H1 (cell line): ENCODE measurements at regions not wholly inside any gene's neighbourhood (a gene's known extent, or its start where the extent isn't known, plus 50 kb on each side); places are given as distances from the start of the nearest gene placed in this dataset.

Experiments used
- CTCF ChIA-PET: fragments of 300-600 bp; sonication (Branson Sonifier 250); formaldehyde crosslinking; loops from one replicate; lab custom pipeline; 2021; ENCODE audit not compliant: partially characterized antibody; lab: Charles Lee
- POLR2A ChIA-PET: fragments of 300-600 bp; sonication (Branson Sonifier 250); formaldehyde crosslinking; loops from one replicate; lab custom pipeline; 2021; ENCODE audit warnings: inconsistent platforms; ENCODE audit not compliant: partially characterized antibody; lab: Charles Lee
- DNase-seq, 2 experiments: peaks; one replicate each; pipeline versions ENCODE4 v3.0.0 to v3.0.0-alpha.2; 2010 to 2022; ENCODE audit warnings: low spot score in 2 of 2, low read depth in 1 of 2, mixed read lengths in 1 of 2
- FAIRE-seq: peaks from 2 replicates; lab custom pipeline; 2011; peaks lifted over from hg19 to GRCh38; lab: Jason Lieb, UNC
- H2AFZ ChIP-seq: 2 replicates; pipeline ENCODE4 v1.8.1; 2012; ENCODE audit warnings: low read length, inconsistent platforms
- H2AK5ac ChIP-seq: 2 replicates; pipeline ENCODE4 v1.6.1; 2013; ENCODE audit warnings: low read depth, low read length
- H2BK120ac ChIP-seq: replicated peaks from 2 replicates; pipeline ENCODE3; 2013; ENCODE audit warnings: low read depth, low read length, inconsistent platforms
- H2BK12ac ChIP-seq: 2 replicates; pipeline ENCODE4 v1.6.1; 2013; ENCODE audit warnings: low read depth, low read length
- H2BK15ac ChIP-seq: 2 replicates; pipeline ENCODE4 v1.6.1; 2013; ENCODE audit warnings: low read length
- H2BK20ac ChIP-seq: 2 replicates; pipeline ENCODE4 v1.6.1; 2013; ENCODE audit warnings: low read length
- H2BK5ac ChIP-seq: 2 replicates; pipeline ENCODE4 v1.6.1; 2013; ENCODE audit warnings: low read depth, low read length
- H3K14ac ChIP-seq: 2 replicates; pipeline ENCODE4 v1.6.1; 2013; ENCODE audit warnings: inconsistent platforms; ENCODE audit not compliant: insufficient read length
- H3K18ac ChIP-seq: 2 replicates; pipeline ENCODE4 v1.6.1; 2013; ENCODE audit warnings: low read length; ENCODE audit errors: extremely low read depth
- H3K23ac ChIP-seq: 2 replicates; pipeline ENCODE4 v1.6.1; 2013; ENCODE audit warnings: inconsistent platforms; ENCODE audit not compliant: insufficient read length
- H3K23me2 ChIP-seq: 2 replicates; pipeline ENCODE4 v1.6.1; 2013; ENCODE audit warnings: low read depth, low read length
- H3K27ac ChIP-seq: 2 replicates; pipeline ENCODE4 v1.6.1; 2011; ENCODE audit warnings: low read depth, low read length, inconsistent platforms
- H3K27me3 ChIP-seq, 4 experiments: replicated peaks in 1 of 4; 1 replicate in 1 of 4; 2 replicates in 3 of 4; pipeline versions ENCODE4 v1.6.1 to v1.8.1; 2011 to 2013; ENCODE audit warnings: low read length in 3 of 4, mild to moderate bottlenecking in 3 of 4, inconsistent platforms in 2 of 4, mixed read lengths in 2 of 4, moderate library complexity in 1 of 4; ENCODE audit not compliant: control insufficient read depth in 3 of 4, insufficient read depth in 3 of 4; ENCODE audit errors: extremely low read depth in 1 of 4
- H3K36me3 ChIP-seq, 4 experiments: 2 replicates each; pipeline versions ENCODE4 v1.6.1 to v1.8.1; 2011 to 2013; ENCODE audit warnings: mild to moderate bottlenecking in 4 of 4, low read length in 3 of 4, moderate library complexity in 2 of 4, control low read depth in 1 of 4, inconsistent platforms in 1 of 4; ENCODE audit not compliant: insufficient read depth in 4 of 4, control insufficient read depth in 2 of 4
- H3K4ac ChIP-seq: replicated peaks from 2 replicates; pipeline ENCODE3; 2013; ENCODE audit warnings: low read length, low read depth, mixed read lengths, inconsistent platforms; ENCODE audit not compliant: insufficient read length
- H3K4me1 ChIP-seq, 4 experiments: replicated peaks in 1 of 4; 1 replicate in 1 of 4; 2 replicates in 3 of 4; pipeline versions ENCODE4 v1.6.1 to v1.8.1; 2011 to 2013; ENCODE audit warnings: low read length in 3 of 4, inconsistent platforms in 2 of 4, mixed read lengths in 1 of 4; ENCODE audit not compliant: insufficient read depth in 4 of 4, control insufficient read depth in 3 of 4
- H3K4me2 ChIP-seq, 2 experiments: 2 replicates each; pipeline versions ENCODE4 v1.6.1 to v1.8.1; 2011 to 2013; ENCODE audit warnings: low read depth in 2 of 2, low read length in 2 of 2, control low read depth in 1 of 2, inconsistent platforms in 1 of 2, mild to moderate bottlenecking in 1 of 2; ENCODE audit not compliant: insufficient read depth in 1 of 2
- H3K4me3 ChIP-seq, 4 experiments: fragments of 200-600, 300-600 bp in 1 of 4; sonication (generic), shearing (Covaris generic), sonication (Bioruptor Twin) in 1 of 4; 2 replicates each; pipeline versions ENCODE4 v1.5.1 to v1.8.1; 2011 to 2016; ENCODE audit warnings: low read length in 4 of 4, low read depth in 3 of 4, control low read depth in 2 of 4, inconsistent platforms in 2 of 4, mild to moderate bottlenecking in 2 of 4, mixed read lengths in 1 of 4, moderate library complexity in 1 of 4; ENCODE audit not compliant: insufficient read depth in 2 of 4; ENCODE audit errors: extremely low read depth in 1 of 4
- H3K56ac ChIP-seq: replicated peaks from 2 replicates; pipeline ENCODE3; 2013; ENCODE audit warnings: low read depth, mild to moderate bottlenecking, mixed read lengths, low read length, inconsistent platforms; ENCODE audit not compliant: insufficient read length
- H3K79me1 ChIP-seq: 2 replicates; pipeline ENCODE4 v1.6.1; 2013; ENCODE audit warnings: low read depth, low read length, control low read depth
- H3K79me2 ChIP-seq, 2 experiments: 2 replicates each; pipeline versions ENCODE4 v1.6.1 to v1.8.1; 2012 to 2013; ENCODE audit warnings: low read length in 2 of 2, mild to moderate bottlenecking in 2 of 2, inconsistent platforms in 1 of 2; ENCODE audit not compliant: insufficient read depth in 2 of 2, control insufficient read depth in 1 of 2
- H3K9ac ChIP-seq, 4 experiments: replicated peaks in 1 of 4; 1 replicate in 1 of 4; 2 replicates in 3 of 4; pipeline versions ENCODE4 v1.6.1 to v1.8.1; 2011 to 2013; ENCODE audit warnings: low read depth in 3 of 4, low read length in 3 of 4, control low read depth in 2 of 4, mild to moderate bottlenecking in 2 of 4, moderate library complexity in 2 of 4, inconsistent platforms in 1 of 4; ENCODE audit errors: extremely low read depth in 1 of 4
- H3K9me3 ChIP-seq, 2 experiments: 2 replicates each; pipeline versions ENCODE4 v1.6.1 to v1.8.1; 2012 to 2013; ENCODE audit warnings: mild to moderate bottlenecking in 2 of 2, moderate library complexity in 2 of 2, control low read depth in 1 of 2, inconsistent platforms in 1 of 2, low read depth in 1 of 2, low read length in 1 of 2, mixed read lengths in 1 of 2; ENCODE audit not compliant: insufficient read depth in 2 of 2
- H4K20me1 ChIP-seq, 2 experiments: replicated peaks in 1 of 2; 2 replicates each; pipeline versions ENCODE3 to v1.8.1; 2011 to 2013; ENCODE audit warnings: inconsistent platforms in 2 of 2, low read length in 2 of 2, mild to moderate bottlenecking in 1 of 2; ENCODE audit not compliant: insufficient read depth in 2 of 2, control insufficient read depth in 1 of 2
- H4K5ac ChIP-seq: 2 replicates; pipeline ENCODE4 v1.6.1; 2013; ENCODE audit warnings: low read length, low read depth, mixed read lengths, inconsistent platforms; ENCODE audit not compliant: insufficient read length
- H4K8ac ChIP-seq: 2 replicates; pipeline ENCODE4 v1.8.0; 2013; ENCODE audit warnings: mild to moderate bottlenecking, moderate library complexity, low read length, inconsistent platforms; ENCODE audit not compliant: insufficient read depth; ENCODE audit errors: extremely low read depth
- H4K91ac ChIP-seq: replicated peaks from 2 replicates; pipeline ENCODE3; 2013; ENCODE audit warnings: low read length, mixed read lengths, inconsistent platforms; ENCODE audit not compliant: insufficient read length
- BACH1 ChIP-seq: IDR thresholded peaks from 2 replicates; pipeline ENCODE4 v1.6.1; 2012; ENCODE audit warnings: low read length, improper control_type of control experiment
- BCL11A ChIP-seq, 2 experiments: IDR thresholded peaks; one replicate each; pipeline ENCODE4 v1.6.1; 2011; ENCODE audit warnings: low read depth in 2 of 2, low read length in 2 of 2, mild to moderate bottlenecking in 2 of 2
- BRCA1 ChIP-seq: IDR thresholded peaks from 2 replicates; pipeline ENCODE4 v1.6.1; 2012; ENCODE audit warnings: low read depth, low read length, improper control_type of control experiment
- CBX5 ChIP-seq: fragments of 300-800, 300-1000 bp; sonication (generic); IDR thresholded peaks from 2 replicates; pipeline ENCODE4 v1.7.1; 2016; ENCODE audit warnings: antibody characterized with exemption, low read length, low read depth
- SP4 ChIP-seq: IDR thresholded peaks from 2 replicates; pipeline ENCODE4 v1.6.1; 2012; ENCODE audit warnings: low read length, inconsistent platforms
- WGBS, 2 experiments: shearing (Covaris generic) in 1 of 2; methylation state at CpG; one replicate each; pipeline versions ENCODE4 v1.1.6 to v1.1.7; 2013 to 2015; ENCODE audit warnings: low lambda C conversion rate in 2 of 2, mixed read lengths in 2 of 2, inconsistent platforms in 1 of 2, low coverage in 1 of 2, missing lambda C conversion rate in 1 of 2; ENCODE audit not compliant: insufficient replicate concordance in 2 of 2, insufficient coverage in 1 of 2, insufficient read length in 1 of 2; ENCODE audit errors: extremely low coverage in 1 of 2, missing lambda C conversion rate in 1 of 2; 5-methylcytosine and 5-hydroxymethylcytosine counted together
- TF ChIP-seq, protein P1 (sequence below): IDR thresholded peaks from 2 replicates; pipeline ENCODE4 v1.6.1; 2012; ENCODE audit warnings: inconsistent platforms
- TF ChIP-seq, protein P2 (sequence below), 3 experiments: IDR thresholded peaks; 1 replicate in 2 of 3; 2 replicates in 1 of 3; pipeline versions ENCODE4 v1.5.1 to v1.6.1; 2011; ENCODE audit warnings: low read length in 3 of 3, mild to moderate bottlenecking in 3 of 3, inconsistent platforms in 2 of 3, low read depth in 1 of 3, moderate library complexity in 1 of 3; ENCODE audit not compliant: insufficient read depth in 1 of 3; ENCODE audit errors: control extremely low read depth in 1 of 3

DNA sequence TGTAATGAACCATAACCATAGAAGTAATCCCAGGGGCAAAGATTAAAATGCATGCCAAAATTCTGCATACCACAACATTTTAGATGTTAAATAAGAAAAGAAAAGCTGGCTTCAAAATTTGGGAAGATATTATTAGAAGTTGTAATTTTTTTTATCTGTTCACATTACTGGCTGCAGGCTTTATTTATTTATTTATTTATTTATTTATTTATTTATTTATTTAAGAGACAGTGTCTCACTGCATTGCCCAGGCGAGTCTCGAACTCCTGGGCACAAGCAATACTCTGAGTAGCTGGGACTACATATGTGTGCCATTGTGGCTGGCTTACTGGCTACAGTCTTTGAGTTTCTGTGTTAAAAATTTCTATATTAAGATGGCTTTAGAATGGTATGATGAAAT, 66.5 kb upstream of the PNPT1 start:
- POLR2A ChIA-PET, result no interaction called here
- no peak for TF ChIP-seq SP4
- TF ChIP-seq BRCA1, result no peak
- TF ChIP-seq, protein P1, sequence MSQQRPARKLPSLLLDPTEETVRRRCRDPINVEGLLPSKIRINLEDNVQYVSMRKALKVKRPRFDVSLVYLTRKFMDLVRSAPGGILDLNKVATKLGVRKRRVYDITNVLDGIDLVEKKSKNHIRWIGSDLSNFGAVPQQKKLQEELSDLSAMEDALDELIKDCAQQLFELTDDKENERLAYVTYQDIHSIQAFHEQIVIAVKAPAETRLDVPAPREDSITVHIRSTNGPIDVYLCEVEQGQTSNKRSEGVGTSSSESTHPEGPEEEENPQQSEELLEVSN, result no peak
- TF ChIP-seq BCL11A (IDR thresholded peaks at IDR 0.05; ENCODE audit: low read depth in 2 of 2, low read length in 2 of 2), result no peak
- TF ChIP-seq BACH1, result no peak
- no peak for TF ChIP-seq CBX5
- TF ChIP-seq, protein P2, sequence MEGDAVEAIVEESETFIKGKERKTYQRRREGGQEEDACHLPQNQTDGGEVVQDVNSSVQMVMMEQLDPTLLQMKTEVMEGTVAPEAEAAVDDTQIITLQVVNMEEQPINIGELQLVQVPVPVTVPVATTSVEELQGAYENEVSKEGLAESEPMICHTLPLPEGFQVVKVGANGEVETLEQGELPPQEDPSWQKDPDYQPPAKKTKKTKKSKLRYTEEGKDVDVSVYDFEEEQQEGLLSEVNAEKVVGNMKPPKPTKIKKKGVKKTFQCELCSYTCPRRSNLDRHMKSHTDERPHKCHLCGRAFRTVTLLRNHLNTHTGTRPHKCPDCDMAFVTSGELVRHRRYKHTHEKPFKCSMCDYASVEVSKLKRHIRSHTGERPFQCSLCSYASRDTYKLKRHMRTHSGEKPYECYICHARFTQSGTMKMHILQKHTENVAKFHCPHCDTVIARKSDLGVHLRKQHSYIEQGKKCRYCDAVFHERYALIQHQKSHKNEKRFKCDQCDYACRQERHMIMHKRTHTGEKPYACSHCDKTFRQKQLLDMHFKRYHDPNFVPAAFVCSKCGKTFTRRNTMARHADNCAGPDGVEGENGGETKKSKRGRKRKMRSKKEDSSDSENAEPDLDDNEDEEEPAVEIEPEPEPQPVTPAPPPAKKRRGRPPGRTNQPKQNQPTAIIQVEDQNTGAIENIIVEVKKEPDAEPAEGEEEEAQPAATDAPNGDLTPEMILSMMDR (IDR thresholded peaks at IDR 0.05; ENCODE audit: control extremely low read depth in 1 of 3, insufficient read depth in 1 of 3, low read depth in 1 of 3, low read length in 3 of 3), result no peak

More for the DNA sequence above, 66.5 kb upstream of the PNPT1 start:
- Histone ChIP-seq H2BK15ac (no peak overlapping the region), H3K36me3 (no peaks in the 10 kb centered on the region), H3K9me3 (no peaks in the 10 kb centered on the region), H3K23me2 (no peaks in the 10 kb centered on the region), H3K4me1 (peaks cover 0 to 4% (median 2%) of the 10 kb centered on the region in 4 experiments; a peak in 2 of 7 replicates), H3K79me2 (no peaks in the 10 kb centered on the region), H3K56ac (no peak overlapping the region), H2BK120ac (no peak overlapping the region), H3K27ac (no peak overlapping the region), H3K23ac (no peak overlapping the region), H4K5ac (no peak overlapping the region), H3K18ac (no peak overlapping the region), H3K14ac (no peak overlapping the region), H2BK12ac (no peak overlapping the region), H2AK5ac (no peak overlapping the region), H3K4me3 (no peak overlapping the region), H2BK5ac (no peak overlapping the region), H2BK20ac (no peak overlapping the region), H3K79me1 (no peaks in the 10 kb centered on the region), H2AFZ (no peak overlapping the region), H3K4ac (no peak overlapping the region), H3K4me2 (no peak overlapping the region), H4K20me1 (no peaks in the 10 kb centered on the region), H4K91ac (no peak overlapping the region), H4K8ac (no peak overlapping the region), H3K9ac (no peak overlapping the region), H3K27me3 (no peaks in the 10 kb centered on the region)
- CTCF ChIA-PET, result no interaction called here
- DNase-seq (no peak), FAIRE-seq (no peak)
- WGBS, 2 experiments, result 95% methylated on average over 2 of the region's 2 CpGs; no CpG with 5 or more reads in 1 of the 2 experiments
